Nephron (organoid): ENCODE measurements at regions not wholly inside any gene's neighbourhood (a gene's known extent, or its start where the extent isn't known, plus 50 kb on each side); places are given as distances from the start of the nearest gene placed in this dataset.

ENCODE experiments used
- H3K27ac Mint-ChIP-seq, 3 experiments: 2 replicates each; pipeline ENCODE4 v1.8.0; 2020; ENCODE audit warnings: mixed read lengths in 3 of 3, mild to moderate bottlenecking in 2 of 3, moderate library complexity in 1 of 3
- H3K27me3 Mint-ChIP-seq: 2 replicates; pipeline ENCODE4 v1.8.0; 2021; ENCODE audit warnings: low read depth, mild to moderate bottlenecking, moderate library complexity, mixed read lengths
- H3K36me3 Mint-ChIP-seq: 2 replicates; pipeline ENCODE4 v1.8.0; 2020; ENCODE audit warnings: low read depth, mixed read lengths
- H3K4me1 Mint-ChIP-seq: 2 replicates; pipeline ENCODE4 v1.8.0; 2020; ENCODE audit warnings: mixed read lengths
- H3K4me3 Mint-ChIP-seq, 3 experiments: 2 replicates each; pipeline ENCODE4 v1.8.0; 2020; ENCODE audit warnings: mild to moderate bottlenecking in 3 of 3, mixed read lengths in 3 of 3, moderate library complexity in 2 of 3
- H3K9me3 Mint-ChIP-seq: 2 replicates; pipeline ENCODE4 v1.8.0; 2020; ENCODE audit warnings: mixed read lengths
- CTCF ChIP-seq, 3 experiments: fragments of 200-600 bp; sonication (generic); IDR thresholded peaks; one replicate each; pipeline ENCODE4 v1.5.0; 2021; ENCODE audit warnings: antibody characterized with exemption in 3 of 3; ENCODE audit not compliant: unreplicated experiment in 3 of 3

GRCh38 chr9:79477955-79478771, 93.6 kb upstream of the TLE4 start:
- H3K9me3 Mint-ChIP-seq = no peaks in the 10 kb centered on the region
- peak in 2 of 3 experiments; percentile 36 to 53 for TF ChIP-seq CTCF (IDR thresholded peaks at IDR 0.05; ENCODE audit: unreplicated experiment in 3 of 3)
- H3K4me1 Mint-ChIP-seq = peaks cover 7% of the 10 kb centered on the region
- H3K36me3 Mint-ChIP-seq = no peaks in the 10 kb centered on the region
- no peak overlapping the region for H3K4me3 Mint-ChIP-seq
- H3K27me3 Mint-ChIP-seq = no peaks in the 10 kb centered on the region
- H3K27ac Mint-ChIP-seq = no peak overlapping the region

GRCh38 chr9:79480639-79481038, 91.1 kb upstream of the TLE4 start:
- Mint-ChIP-seq H3K9me3 (no peaks in the 10 kb centered on the region), H3K4me3 (no peak overlapping the region)

GRCh38 chr9:79481846-79482477, 89.8 kb upstream of the TLE4 start:
- no peaks in the 10 kb centered on the region for H3K36me3 Mint-ChIP-seq
- no peaks in the 10 kb centered on the region for H3K27me3 Mint-ChIP-seq
- H3K27ac Mint-ChIP-seq = no peak overlapping the region

More at GRCh38 chr9:79480639-79481038, 91.1 kb upstream of the TLE4 start:
- TF ChIP-seq CTCF (IDR thresholded peaks at IDR 0.05; ENCODE audit: unreplicated experiment in 3 of 3) = no peak
- Mint-ChIP-seq H3K27ac (no peak overlapping the region), H3K4me1 (peaks cover 7% of the 10 kb centered on the region), H3K36me3 (no peaks in the 10 kb centered on the region), H3K27me3 (no peaks in the 10 kb centered on the region)

GRCh38 chr9:79485258-79485657, 86.5 kb upstream of the TLE4 start:
- Mint-ChIP-seq H3K4me3 (no peak overlapping the region), H3K27me3 (no peaks in the 10 kb centered on the region), H3K9me3 (peaks cover 2% of the 10 kb centered on the region), H3K27ac (no peak overlapping the region), H3K36me3 (no peaks in the 10 kb centered on the region), H3K4me1 (peaks cover 7% of the 10 kb centered on the region)
- no peak for TF ChIP-seq CTCF (IDR thresholded peaks at IDR 0.05; ENCODE audit: unreplicated experiment in 3 of 3)

More at GRCh38 chr9:79481846-79482477, 89.8 kb upstream of the TLE4 start:
- peaks cover 7% of the 10 kb centered on the region for H3K4me1 Mint-ChIP-seq
- no peaks in the 10 kb centered on the region for H3K9me3 Mint-ChIP-seq
- no peak for TF ChIP-seq CTCF (IDR thresholded peaks at IDR 0.05; ENCODE audit: unreplicated experiment in 3 of 3)
- no peak overlapping the region for H3K4me3 Mint-ChIP-seq

GRCh38 chr9:79489261-79490000, 82.3 kb upstream of the TLE4 start:
- TF ChIP-seq CTCF (IDR thresholded peaks at IDR 0.05; ENCODE audit: unreplicated experiment in 3 of 3) = no peak
- H3K36me3 Mint-ChIP-seq = no peaks in the 10 kb centered on the region
- no peaks in the 10 kb centered on the region for H3K27me3 Mint-ChIP-seq
- H3K4me3 Mint-ChIP-seq = no peak overlapping the region
- H3K9me3 Mint-ChIP-seq = peaks cover 12% of the 10 kb centered on the region
- H3K4me1 Mint-ChIP-seq = no peaks in the 10 kb centered on the region
- no peak overlapping the region for H3K27ac Mint-ChIP-seq
